ENCODE measurements at regions not wholly inside any gene's neighbourhood (a gene's known extent, or its start where the extent isn't known, plus 50 kb on each side); places are given as distances from the start of the nearest gene placed in this dataset.

- no peak for TF ChIP-seq CTCF (conservative IDR thresholded peaks at IDR 0.05)
- TF ChIP-seq EZH2 (IDR thresholded peaks at IDR 0.05; ENCODE audit: low read depth), result no peak
These were observed 154.6 kb upstream of the VGLL2 start for GRCh38 chr6:117110737-117111136.
